HG03354 (cell line): ENCODE measurements at regions not wholly inside any gene's neighbourhood (a gene's known extent, or its start where the extent isn't known, plus 50 kb on each side); places are given as distances from the start of the nearest gene placed in this dataset.

Experiments
- ATAC-seq: cut with Tn5 transposase; IDR thresholded peaks from one replicate; pipeline ENCODE4 v1.9.1; 2021; ENCODE audit warnings: mild to moderate bottlenecking; ENCODE audit not compliant: unreplicated experiment, poor library complexity, severe bottlenecking

DNA sequence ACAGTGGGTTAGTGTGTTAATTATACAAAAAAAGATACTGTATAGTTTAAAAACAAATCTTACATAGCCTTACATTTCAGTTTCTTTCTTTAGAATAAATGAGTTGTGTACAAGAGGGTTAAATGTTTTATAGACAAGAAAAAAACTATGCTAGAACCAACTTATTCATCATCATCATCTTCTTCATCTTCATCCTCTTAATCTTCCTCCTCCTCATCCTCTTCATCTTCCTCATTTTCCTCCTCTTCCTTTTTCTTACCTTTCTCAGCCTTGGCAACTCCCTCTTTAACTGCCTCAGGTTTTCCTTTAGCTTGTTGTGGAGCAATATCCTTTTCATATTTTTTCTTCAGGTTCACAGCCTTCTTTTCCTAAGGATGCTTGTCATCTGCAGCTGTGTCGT is 53.7 kb downstream of the RPS12 start:
- no peak for ATAC-seq

DNA sequence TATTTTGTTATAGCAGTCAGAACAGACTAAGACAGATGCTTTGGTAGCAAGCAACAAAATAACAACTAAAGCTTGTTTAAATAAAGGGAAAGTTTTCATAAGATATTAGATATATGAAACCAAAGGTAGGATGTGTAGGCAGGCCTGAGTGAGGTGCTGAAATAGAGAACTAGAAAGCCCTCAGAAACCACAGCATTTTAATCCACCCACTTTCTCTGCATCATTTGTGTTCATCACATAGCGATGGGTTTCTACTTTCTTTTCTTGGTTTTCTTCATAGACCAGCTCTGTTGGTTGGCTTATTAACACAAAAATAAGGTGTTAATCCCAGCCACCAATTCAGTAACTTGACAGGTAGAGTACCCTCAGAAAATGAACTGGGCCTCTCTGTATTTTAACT is 58.6 kb downstream of the RPS12 start:
- peak; percentile 100 for ATAC-seq

DNA sequence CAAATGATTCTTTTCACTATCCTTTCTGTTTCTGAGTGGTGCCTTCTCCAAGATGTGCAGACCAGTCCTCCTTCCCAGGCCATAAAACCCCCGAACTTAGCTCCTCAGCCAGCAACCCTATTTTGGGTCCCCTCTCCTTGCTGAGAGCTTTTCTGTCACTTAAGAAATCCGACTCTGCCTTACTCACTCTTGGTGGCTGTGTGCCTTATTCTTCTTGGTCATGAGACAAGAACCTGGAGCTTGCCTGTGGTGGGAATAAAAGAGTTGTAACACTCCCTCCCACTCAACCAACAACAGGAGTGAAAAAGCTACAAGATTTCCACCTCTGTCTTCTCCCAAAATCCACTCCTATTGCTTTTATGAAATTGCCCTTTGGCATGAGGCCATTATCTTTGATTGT is 62.6 kb downstream of the RPS12 start:
- ATAC-seq, result no peak

DNA sequence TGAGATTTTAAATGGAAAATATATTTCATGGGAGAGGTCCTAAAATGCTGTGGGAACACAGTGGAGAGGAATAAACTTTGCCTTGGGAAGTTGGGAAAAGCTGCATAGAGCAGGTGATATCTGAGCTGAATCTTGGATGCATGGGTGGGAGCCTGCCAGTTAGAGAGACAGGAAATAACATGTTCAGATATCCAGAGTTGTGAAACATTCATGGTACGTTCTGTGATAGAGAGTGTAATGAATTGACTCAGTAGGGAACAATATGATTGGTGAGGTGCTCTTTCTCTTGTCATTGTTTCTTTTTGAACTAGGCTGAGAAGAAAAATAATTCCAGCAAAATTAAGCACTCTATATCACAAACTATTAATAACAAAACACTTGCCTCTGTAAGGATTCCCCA is 72.8 kb downstream of the RPS12 start:
- ATAC-seq, result no peak

DNA sequence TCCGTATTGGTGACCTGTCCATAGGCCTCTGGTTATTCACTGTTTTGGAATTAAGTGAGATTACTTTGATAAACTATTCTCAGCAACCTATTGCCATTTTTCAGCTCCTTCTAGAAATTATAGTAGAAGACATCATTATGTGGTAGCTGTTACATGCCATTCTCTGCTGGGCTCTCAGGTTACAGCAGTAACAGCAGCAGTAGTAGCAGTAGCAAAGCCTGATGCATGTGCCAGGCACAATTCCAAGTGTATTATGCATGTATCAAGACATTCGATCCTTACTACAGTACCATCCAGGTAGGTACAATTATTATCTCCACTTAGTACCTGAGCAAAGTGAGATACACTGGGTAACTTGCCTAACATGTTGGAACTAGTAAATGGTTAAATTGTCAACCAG is 74.3 kb downstream of the RPS12 start:
- no peak for ATAC-seq

DNA sequence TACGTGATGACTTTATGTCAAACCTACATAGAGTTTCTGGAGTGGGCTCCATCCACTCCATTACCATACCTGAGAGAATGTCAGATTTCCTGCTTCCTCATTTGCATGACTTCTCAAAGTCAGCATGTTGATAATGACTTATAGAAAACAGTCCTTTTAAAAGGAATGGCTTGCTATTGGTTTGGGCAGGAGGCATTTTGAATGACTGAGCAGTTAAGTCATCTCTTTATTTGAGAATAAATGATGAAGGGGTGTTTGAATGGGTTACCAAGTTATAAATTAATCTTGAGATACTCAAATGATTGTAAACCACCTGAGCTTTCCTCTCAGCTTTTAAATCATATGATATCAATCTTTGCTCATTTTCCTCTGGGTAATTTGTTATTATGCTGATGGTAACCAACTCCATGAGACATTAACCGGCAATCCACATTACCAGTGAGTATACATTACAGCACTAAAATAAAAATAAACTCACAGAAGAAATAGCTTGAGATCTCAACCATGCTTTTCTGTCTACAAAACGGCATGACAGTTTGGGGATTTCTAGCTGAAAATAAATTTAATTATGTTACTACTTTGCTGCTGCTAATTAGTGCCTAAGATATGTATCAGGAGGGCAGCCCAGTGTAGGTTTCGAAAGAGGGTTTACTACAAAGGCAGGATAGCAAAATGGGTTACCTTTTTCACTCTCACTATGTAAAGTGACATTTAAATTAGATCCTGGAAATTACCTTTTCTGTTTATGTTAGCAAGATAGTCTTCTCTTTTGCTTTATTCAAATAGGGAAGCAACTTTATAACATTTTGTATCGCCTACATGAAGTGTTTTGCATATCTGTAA is 78.8 kb downstream of the RPS12 start:
- no peak for ATAC-seq

DNA sequence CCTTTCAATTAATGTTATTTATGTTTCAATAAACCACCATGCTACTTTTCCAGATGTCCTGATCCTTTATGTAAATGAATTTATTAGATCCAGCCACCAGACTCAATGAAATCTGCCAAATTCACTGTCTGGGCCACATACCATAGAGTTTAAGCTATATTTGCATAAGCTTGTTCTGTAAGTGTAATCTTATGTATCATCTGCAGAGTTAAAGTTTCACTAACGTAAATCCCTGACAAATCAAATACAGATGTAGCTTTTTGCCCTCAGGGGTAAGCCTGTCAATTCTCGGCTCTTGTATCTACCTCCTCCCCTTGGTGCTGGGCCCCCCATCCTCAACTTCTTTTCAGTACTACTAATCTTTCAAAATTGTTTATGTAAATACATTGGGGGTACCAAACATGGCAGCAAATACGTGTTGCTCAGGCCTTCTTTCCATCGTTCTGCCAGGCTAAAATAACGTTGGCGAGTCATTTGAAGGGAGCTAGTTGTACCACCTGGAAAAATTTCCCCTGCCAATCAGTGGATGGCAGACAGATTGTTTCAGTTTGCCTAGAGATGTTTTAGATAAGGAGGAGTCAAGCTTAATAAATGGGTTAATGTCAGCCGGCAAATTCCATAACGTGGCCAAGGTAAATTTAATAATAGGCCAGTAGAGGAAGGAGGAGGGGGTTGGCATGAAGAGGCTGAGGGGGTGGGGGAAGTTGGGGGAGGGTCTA is 79.6 kb downstream of the RPS12 start:
- ATAC-seq, result no peak

DNA sequence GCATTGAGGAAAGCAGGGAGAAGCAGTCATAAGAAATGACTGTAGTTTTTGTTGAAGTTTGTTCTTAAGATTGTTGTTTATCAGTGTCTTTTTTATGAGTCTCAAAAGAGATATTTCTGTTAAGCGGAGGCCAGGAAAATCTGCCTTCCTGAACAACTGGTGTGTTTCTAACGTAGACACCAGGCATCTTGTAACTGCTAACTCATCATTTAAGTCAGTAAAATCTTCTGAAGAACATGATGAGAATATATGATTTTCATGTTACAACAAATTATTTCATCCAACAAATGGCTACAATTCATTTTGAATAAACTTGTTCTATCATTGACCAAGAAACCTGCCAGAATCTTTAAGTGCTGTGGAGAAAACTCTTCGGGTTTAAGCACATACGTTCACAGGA is 84.0 kb downstream of the RPS12 start:
- no peak for ATAC-seq

DNA sequence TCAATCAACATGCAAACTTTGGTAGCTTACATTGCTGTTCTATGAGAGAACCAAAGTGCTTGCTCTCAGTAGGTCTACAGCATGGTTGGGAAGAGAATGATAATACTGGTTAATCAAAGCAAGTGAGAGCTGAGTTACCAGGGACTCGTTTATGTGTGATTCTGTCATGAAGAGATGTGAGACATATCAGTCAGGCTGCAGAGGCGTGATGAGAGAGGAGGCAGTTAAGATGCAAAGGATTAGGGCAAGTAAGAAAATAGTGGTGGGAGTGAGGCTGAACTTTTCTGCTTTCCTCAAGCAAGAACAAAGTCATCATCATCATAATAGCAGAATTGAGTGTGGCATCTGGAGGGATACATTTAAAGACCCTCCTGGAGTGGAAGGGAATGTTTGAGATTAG is 86.5 kb downstream of the RPS12 start:
- ATAC-seq, result no peak

DNA sequence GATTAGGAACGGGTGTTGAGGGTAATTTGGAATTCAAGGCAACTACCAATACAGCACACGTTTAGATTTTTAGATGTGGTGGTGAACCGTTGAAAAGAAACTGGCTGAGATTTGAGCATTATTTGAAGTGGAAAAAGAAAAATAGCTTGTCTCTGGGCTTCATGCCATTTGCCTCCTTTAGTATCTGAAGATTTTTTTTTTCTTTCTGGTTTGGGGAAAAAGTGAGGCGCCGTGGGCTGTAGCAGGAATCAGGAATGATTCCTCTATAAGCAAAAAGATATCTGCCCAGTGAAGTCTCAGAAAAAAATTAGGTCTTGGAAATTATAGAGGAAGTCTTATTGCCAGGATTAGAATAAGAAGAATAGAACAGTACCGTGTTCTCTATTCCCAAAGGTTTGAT is 88.5 kb downstream of the RPS12 start:
- no peak for ATAC-seq

DNA sequence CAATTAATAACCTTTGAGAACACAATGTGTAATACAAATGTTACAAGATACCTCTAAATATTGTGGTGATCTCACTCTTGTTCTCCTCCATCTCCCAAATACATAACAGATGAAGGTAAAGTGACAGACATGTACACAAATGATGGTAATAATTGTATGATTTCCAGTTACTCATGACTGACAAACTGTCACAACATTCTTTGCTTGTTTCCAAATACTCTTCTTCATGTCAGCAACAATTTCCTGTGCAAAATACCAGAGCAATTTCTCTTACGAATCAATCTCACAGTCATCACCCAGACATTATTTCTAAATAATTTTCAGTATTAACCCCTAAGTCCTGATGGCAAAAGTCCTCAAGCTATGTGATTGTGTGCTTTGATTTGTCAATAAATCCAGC is 92.9 kb downstream of the RPS12 start:
- no peak for ATAC-seq

DNA sequence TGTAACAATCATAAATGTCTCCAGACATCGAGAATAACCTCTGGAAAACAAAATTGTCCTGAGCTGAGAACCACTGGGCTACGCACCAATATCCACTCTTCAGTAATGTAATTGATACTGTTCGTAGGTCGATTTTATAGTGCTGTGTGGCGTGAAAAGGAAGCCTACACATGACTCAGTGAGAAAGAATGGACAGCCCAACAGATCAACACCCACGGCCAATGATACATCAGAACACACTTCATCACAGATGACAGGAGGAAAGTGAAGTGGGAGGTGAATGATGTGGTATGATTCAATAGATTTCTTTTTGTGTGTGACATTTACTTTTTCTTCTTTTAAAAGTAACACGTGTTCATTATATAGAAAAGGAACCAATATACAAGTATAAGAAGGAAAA is 93.5 kb downstream of the RPS12 start:
- no peak for ATAC-seq

DNA sequence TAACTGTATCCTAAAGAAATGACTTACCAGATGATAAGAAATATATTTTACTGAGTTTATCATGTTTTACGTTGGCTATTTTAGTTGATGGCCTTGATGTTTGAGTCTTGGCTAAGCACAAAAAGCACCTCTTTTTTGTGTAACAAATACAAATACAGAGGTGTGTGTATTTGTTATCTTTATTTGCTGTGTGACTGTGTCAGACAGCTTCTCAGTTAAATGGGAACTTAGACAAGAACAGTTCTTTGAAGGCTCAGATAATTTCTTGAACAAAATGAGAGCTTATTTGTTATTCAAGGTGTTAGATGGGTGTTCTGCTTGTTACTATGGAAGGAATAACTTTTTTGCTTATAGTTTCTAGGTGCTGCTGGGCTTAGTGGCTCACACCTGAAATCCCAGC is 95.4 kb downstream of the RPS12 start:
- no peak for ATAC-seq

DNA sequence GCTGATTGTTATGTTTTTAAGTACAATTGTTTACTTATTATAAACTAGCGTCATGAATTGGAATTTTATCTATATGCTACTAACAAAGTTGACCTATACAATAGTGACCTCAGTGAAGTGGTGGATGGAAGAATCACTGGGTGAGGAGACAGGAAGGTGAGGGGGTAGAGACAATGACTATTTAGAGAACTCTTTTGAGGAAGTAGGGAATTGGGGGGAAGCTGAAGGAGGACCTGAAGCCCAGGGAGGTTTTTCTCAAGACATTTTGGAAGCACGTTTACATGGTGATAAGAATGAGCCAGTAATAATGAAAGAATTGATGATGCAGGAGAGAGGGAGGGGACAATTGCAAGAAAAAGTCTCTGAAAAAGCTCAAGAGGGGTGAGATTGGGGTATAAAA is 96.4 kb downstream of the RPS12 start:
- ATAC-seq, result no peak

DNA sequence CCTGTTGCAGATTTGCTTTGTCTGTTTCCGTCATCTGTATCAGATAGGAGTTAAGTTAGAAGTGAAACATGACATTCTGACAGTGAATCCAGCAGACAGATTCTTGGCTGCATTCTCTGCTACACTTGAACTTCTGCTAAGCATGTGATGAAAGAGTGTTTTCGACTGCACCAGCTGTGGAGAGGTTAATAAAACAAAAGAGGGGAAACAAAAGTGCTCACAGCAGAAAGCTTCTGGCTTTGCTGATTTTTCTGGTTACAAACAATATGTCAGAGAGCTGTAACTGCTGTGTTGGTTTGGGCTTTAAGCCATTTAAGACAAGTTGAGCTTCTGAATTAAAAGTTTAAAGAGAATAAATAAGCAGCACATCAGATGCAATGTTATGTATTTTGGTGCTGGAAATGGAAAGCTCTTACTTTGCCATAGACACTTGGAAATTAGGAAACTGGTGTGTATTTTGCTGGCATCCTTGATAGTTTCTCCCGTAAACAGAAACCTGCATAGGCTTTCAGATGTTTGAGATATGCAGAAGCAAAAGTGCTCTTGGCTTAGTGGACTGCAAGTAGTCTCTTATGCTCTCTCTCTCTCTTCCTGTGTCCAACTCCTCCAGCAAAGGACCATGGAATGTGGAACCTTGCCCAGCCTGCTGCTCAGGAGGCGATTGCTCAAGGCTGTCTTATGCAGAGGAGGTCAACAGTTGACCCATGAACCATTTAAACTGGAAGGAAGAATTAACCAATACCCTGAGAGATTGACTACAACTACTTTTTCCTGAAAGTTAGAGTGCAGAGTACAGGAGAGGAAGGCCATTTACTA is 104.9 kb downstream of the RPS12 start:
- no peak for ATAC-seq

DNA sequence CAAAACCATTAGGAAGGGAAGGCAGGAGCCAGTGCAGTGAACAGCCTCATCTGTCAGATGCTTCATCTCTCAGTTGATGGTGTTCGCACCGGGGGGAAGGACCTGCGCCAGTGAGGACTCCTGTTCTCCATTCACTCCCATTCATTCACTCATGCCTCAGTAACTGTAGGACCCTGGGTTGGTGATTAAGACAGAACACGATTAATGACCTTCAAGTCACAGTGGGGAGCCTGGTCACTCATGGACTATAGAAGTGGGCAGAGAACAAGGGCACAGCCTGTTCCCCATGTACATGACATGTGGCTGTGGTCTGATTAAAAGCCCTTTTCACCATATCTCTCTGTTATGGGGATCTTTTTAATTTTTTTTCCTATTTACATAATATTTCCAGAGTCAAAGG is 113.3 kb downstream of the RPS12 start:
- ATAC-seq, result no peak

DNA sequence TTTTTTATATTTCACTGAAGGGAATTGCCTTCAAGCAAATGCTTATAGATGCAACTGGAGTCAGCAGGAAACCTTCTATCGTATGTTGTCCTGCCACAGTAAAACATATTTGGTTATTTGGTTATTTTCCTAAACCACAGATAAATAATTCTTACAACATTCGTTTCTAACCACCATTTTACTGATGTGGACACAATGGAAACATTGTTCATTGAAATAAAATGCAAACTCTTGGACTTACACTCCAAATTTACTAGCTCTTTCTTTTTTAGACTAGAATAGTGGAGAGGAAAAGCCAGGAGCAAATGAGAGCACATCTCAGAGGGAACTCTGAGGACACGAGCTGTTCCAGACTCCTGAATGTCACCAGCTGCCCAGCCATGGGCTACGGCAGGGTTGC is 114.8 kb downstream of the RPS12 start:
- no peak for ATAC-seq

DNA sequence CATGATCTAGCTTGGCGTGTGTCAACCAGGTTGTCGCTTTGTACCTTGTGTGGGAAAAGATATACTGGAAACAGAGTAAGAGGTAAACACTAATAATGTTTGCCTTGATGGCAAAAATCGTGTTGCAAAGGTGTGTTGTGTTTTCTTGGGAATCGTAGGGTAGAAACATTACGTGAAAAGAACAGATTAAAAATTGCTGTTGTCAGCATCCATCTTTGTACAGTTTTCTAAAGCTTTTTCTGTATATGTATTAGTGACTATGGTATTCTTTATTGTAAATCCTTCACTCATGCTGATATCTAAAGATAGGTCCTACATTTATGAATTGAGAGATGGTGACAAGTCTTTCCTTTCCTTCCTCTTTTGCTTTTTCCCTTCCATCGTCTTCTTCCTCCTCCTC is 116.9 kb downstream of the RPS12 start:
- ATAC-seq, result no peak

DNA sequence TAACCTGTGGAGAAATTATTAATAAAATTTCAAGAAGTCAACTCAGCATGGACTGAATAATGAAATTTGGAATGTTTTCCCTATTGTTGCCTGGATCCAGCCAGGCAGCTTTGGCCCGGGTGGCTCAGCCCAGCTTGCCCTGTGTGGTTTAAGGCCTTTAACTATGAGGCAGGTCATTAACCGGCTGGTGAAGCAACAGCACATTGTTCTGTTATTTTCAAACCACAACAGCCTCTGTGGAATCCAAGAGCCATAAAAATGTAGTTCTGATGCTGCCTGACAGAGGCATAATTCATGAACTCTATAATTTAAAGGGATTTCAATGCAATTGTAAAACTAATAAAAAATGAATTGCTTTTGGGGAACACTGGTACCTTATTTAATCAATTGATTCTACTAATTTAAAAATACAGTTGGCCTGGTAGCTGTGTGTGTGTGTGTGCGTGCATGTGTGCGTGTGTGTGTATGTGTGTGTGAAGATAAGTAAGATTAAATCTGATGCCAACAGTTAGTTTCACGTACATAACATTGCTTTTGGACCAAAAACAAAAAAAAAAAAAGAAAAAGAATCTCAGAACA is 117.7 kb downstream of the RPS12 start:
- no peak for ATAC-seq

DNA sequence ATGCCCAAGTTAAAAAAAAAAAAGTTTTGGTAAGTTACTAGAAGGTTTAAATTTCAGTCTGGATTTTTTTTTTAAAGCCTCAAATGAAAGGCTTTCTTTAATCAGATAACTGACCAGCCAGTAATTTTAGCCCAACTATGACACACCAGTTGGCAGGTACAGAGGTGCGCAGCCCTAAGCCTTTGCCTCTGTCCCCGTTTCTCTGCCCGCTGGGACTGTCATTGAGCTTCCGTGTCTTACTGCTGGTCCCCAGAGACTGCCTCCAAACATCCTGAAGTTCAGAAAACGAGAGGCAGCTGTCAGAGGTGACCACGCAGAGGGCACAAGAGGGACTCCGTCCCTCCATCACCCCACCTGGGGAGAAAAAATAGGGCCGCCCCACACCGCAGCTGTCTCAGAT is 118.2 kb downstream of the RPS12 start:
- no peak for ATAC-seq
